Effector memory CD4-positive, alpha-beta T cell (primary cell): ENCODE measurements at regions not wholly inside any gene's neighbourhood (a gene's known extent, or its start where the extent isn't known, plus 50 kb on each side); places are given as distances from the start of the nearest gene placed in this dataset.
"Not testable (repeated sequence)": the region's sequence is repeated elsewhere in the genome, so short reads cannot be mapped to it uniquely, and the experiment has no call there.

Experiments
- DNase-seq, 3 donors: peaks; one replicate each; pipeline ENCODE4 v3.0.0-alpha.2; 2020
- H3K27ac ChIP-seq: 2 replicates; pipeline ENCODE4 v1.7.0; 2013; ENCODE audit warnings: mild to moderate bottlenecking, low read length, moderate library complexity; ENCODE audit not compliant: insufficient read depth, poor library complexity, severe bottlenecking
- H3K27me3 ChIP-seq: replicated peaks from 2 replicates; pipeline ENCODE4 v1.7.0; 2013; ENCODE audit warnings: mild to moderate bottlenecking, low read length; ENCODE audit not compliant: insufficient read depth, control insufficient read depth, poor library complexity, severe bottlenecking
- H3K36me3 ChIP-seq: 2 replicates; pipeline ENCODE4 v1.7.0; 2013; ENCODE audit warnings: mild to moderate bottlenecking, low read length, moderate library complexity; ENCODE audit not compliant: control insufficient read depth, insufficient read depth
- H3K4me1 ChIP-seq: 2 replicates; pipeline ENCODE4 v1.7.0; 2013; ENCODE audit warnings: low read length, mild to moderate bottlenecking; ENCODE audit not compliant: control insufficient read depth, insufficient read depth, poor library complexity, severe bottlenecking
- H3K4me3 ChIP-seq: 2 replicates; pipeline ENCODE4 v1.7.0; 2013; ENCODE audit warnings: low read length, low read depth, mild to moderate bottlenecking; ENCODE audit not compliant: insufficient read depth, poor library complexity, severe bottlenecking
- H3K9me3 ChIP-seq: 2 replicates; pipeline ENCODE4 v1.7.0; 2013; ENCODE audit warnings: mild to moderate bottlenecking, low read length, moderate library complexity; ENCODE audit not compliant: control insufficient read depth

GRCh38 chr13:33554919-33555791, 262.8 kb upstream of the RFC3 start:
- no peak for DNase-seq

GRCh38 chr13:33556828-33557227, 261.1 kb upstream of the RFC3 start:
- DNase-seq = no peak
- Histone ChIP-seq H3K9me3 (no peaks in the 10 kb centered on the region), H3K4me1 (no peaks in the 10 kb centered on the region), H3K36me3 (no peaks in the 10 kb centered on the region), H3K27me3 (no peaks in the 10 kb centered on the region), H3K27ac (no peak overlapping the region), H3K4me3 (no peak overlapping the region)

More at GRCh38 chr13:33554919-33555791, 262.8 kb upstream of the RFC3 start:
- Histone ChIP-seq H3K9me3 (no peaks in the 10 kb centered on the region), H3K36me3 (no peaks in the 10 kb centered on the region), H3K27me3 (no peaks in the 10 kb centered on the region), H3K4me1 (no peaks in the 10 kb centered on the region), H3K4me3 (no peak overlapping the region), H3K27ac (no peak overlapping the region)

- H3K9me3 ChIP-seq = no peaks in the 10 kb centered on the region
- H3K36me3 ChIP-seq = no peaks in the 10 kb centered on the region
- no peak for DNase-seq
- no peaks in the 10 kb centered on the region for H3K4me1 ChIP-seq
- no peaks in the 10 kb centered on the region for H3K27me3 ChIP-seq
- no peak overlapping the region for H3K27ac ChIP-seq
- H3K4me3 ChIP-seq = no peak overlapping the region
Measured at GRCh38 chr13:33560726-33561125, 257.2 kb upstream of the RFC3 start.

GRCh38 chr13:33561627-33562026, 256.3 kb upstream of the RFC3 start:
- Histone ChIP-seq H3K27me3 (no peaks in the 10 kb centered on the region), H3K27ac (no peak overlapping the region), H3K4me1 (no peaks in the 10 kb centered on the region), H3K9me3 (no peaks in the 10 kb centered on the region), H3K36me3 (no peaks in the 10 kb centered on the region), H3K4me3 (no peak overlapping the region)
- no peak for DNase-seq

- H3K4me3 ChIP-seq = no peak overlapping the region
Measured at GRCh38 chr13:33571618-33572017, 246.3 kb upstream of the RFC3 start.

GRCh38 chr13:33572322-33572721, 245.6 kb upstream of the RFC3 start:
- not testable (repeated sequence) for H3K4me3 ChIP-seq, H3K27me3 ChIP-seq, DNase-seq, H3K9me3 ChIP-seq, H3K36me3 ChIP-seq, H3K27ac ChIP-seq, H3K4me1 ChIP-seq

More at GRCh38 chr13:33571618-33572017, 246.3 kb upstream of the RFC3 start:
- H3K27ac ChIP-seq = no peak overlapping the region
- DNase-seq = no peak
- H3K27me3 ChIP-seq = no peaks in the 10 kb centered on the region
- no peaks in the 10 kb centered on the region for H3K36me3 ChIP-seq
- no peaks in the 10 kb centered on the region for H3K4me1 ChIP-seq
- no peaks in the 10 kb centered on the region for H3K9me3 ChIP-seq

GRCh38 chr13:33575378-33575777, 242.6 kb upstream of the RFC3 start:
- Histone ChIP-seq H3K4me3 (no peak overlapping the region), H3K36me3 (no peaks in the 10 kb centered on the region), H3K27me3 (no peaks in the 10 kb centered on the region), H3K27ac (no peak overlapping the region), H3K4me1 (no peaks in the 10 kb centered on the region), H3K9me3 (no peaks in the 10 kb centered on the region)
- no peak for DNase-seq

- no peak for DNase-seq
- Histone ChIP-seq H3K4me3 (no peak overlapping the region), H3K36me3 (no peaks in the 10 kb centered on the region), H3K9me3 (no peaks in the 10 kb centered on the region), H3K4me1 (no peaks in the 10 kb centered on the region), H3K27me3 (no peaks in the 10 kb centered on the region), H3K27ac (no peak overlapping the region)
Measured at GRCh38 chr13:33577007-33577406, 240.9 kb upstream of the RFC3 start.

GRCh38 chr13:33578786-33579185, 239.2 kb upstream of the RFC3 start:
- H3K9me3 ChIP-seq = no peaks in the 10 kb centered on the region
- H3K4me1 ChIP-seq = no peaks in the 10 kb centered on the region
- H3K4me3 ChIP-seq = no peak overlapping the region
- no peaks in the 10 kb centered on the region for H3K27me3 ChIP-seq
- no peaks in the 10 kb centered on the region for H3K36me3 ChIP-seq
- DNase-seq = no peak
- H3K27ac ChIP-seq = no peak overlapping the region

GRCh38 chr13:33582121-33582520, 235.8 kb upstream of the RFC3 start:
- Histone ChIP-seq H3K27me3 (no peaks in the 10 kb centered on the region), H3K9me3 (no peaks in the 10 kb centered on the region)

More at GRCh38 chr13:33582121-33582520, 235.8 kb upstream of the RFC3 start:
- Histone ChIP-seq H3K4me1 (no peaks in the 10 kb centered on the region), H3K27ac (no peak overlapping the region), H3K4me3 (no peak overlapping the region), H3K36me3 (no peaks in the 10 kb centered on the region)
- DNase-seq = no peak
